Kidney epithelial cell (primary cell): ENCODE measurements at regions not wholly inside any gene's neighbourhood (a gene's known extent, or its start where the extent isn't known, plus 50 kb on each side); places are given as distances from the start of the nearest gene placed in this dataset.

ENCODE experiments used
- DNase-seq: peaks from one replicate; pipeline ENCODE4 v3.0.0-alpha.2; 2010; ENCODE audit warnings: low read depth
- H3K27me3 ChIP-seq: 2 replicates; pipeline ENCODE4 v1.6.0; 2011; ENCODE audit warnings: low read length; ENCODE audit not compliant: control insufficient read depth, insufficient read depth
- H3K36me3 ChIP-seq: 2 replicates; pipeline ENCODE4 v1.5.1; 2011; ENCODE audit warnings: low read length; ENCODE audit not compliant: control insufficient read depth, insufficient read depth
- H3K4me3 ChIP-seq: 2 replicates; pipeline ENCODE4 v1.5.1; 2011; ENCODE audit warnings: low read depth, mild to moderate bottlenecking, control low read depth, low read length
- TF ChIP-seq, protein P1 (sequence below): IDR thresholded peaks from 2 replicates; pipeline ENCODE4 v1.5.1; 2011; ENCODE audit warnings: mild to moderate bottlenecking, moderate library complexity, low read length, control low read depth, inconsistent platforms; ENCODE audit not compliant: insufficient read depth, poor library complexity, severe bottlenecking

DNA sequence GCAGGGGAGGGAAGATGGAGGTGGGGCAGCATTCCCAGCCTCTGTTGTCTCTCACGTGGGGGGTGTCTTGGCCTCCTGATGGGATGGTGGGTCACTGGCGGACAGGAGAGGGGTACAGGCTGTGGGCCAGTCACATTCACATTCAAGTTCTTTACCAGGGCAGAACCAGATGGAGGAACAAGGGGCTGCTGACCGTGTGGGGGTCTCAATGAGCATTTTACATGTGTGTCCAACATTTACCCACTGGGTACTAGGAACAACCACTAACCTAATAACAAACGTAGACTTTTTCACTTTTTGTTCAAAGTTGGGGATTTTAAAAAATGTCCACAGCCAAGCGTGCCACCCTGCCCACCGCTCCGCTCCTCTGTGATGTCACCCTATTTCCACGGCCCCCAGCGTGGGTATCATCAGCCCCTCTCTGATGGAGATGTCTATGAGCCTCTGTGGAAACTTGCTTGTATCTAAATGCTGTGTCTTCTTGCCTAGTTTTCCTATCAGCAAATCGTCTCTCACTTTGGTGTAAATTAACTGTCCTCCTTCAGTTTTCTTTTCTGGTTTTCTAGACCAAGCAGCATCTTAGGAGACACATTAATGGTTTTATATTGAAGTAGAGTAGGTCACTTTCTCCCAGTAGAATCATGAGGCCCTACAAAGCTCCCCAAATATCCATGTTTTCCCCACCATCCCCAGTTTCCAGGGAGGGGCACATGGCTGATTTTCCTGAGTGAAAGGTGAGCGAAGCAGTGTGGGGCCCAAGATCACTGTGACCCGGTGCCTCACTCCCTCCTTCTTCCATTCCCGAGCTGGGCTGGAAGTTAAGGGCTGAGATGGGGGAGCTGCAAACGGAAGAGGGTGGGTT is 936.7 kb downstream of the BRD1 start:
- H3K27me3 ChIP-seq, result no peaks in the 10 kb centered on the region
- no peak overlapping the region for H3K4me3 ChIP-seq
- DNase-seq, result no peak
- TF ChIP-seq, protein P1, sequence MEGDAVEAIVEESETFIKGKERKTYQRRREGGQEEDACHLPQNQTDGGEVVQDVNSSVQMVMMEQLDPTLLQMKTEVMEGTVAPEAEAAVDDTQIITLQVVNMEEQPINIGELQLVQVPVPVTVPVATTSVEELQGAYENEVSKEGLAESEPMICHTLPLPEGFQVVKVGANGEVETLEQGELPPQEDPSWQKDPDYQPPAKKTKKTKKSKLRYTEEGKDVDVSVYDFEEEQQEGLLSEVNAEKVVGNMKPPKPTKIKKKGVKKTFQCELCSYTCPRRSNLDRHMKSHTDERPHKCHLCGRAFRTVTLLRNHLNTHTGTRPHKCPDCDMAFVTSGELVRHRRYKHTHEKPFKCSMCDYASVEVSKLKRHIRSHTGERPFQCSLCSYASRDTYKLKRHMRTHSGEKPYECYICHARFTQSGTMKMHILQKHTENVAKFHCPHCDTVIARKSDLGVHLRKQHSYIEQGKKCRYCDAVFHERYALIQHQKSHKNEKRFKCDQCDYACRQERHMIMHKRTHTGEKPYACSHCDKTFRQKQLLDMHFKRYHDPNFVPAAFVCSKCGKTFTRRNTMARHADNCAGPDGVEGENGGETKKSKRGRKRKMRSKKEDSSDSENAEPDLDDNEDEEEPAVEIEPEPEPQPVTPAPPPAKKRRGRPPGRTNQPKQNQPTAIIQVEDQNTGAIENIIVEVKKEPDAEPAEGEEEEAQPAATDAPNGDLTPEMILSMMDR, result no peak
- H3K36me3 ChIP-seq, result no peaks in the 10 kb centered on the region

DNA sequence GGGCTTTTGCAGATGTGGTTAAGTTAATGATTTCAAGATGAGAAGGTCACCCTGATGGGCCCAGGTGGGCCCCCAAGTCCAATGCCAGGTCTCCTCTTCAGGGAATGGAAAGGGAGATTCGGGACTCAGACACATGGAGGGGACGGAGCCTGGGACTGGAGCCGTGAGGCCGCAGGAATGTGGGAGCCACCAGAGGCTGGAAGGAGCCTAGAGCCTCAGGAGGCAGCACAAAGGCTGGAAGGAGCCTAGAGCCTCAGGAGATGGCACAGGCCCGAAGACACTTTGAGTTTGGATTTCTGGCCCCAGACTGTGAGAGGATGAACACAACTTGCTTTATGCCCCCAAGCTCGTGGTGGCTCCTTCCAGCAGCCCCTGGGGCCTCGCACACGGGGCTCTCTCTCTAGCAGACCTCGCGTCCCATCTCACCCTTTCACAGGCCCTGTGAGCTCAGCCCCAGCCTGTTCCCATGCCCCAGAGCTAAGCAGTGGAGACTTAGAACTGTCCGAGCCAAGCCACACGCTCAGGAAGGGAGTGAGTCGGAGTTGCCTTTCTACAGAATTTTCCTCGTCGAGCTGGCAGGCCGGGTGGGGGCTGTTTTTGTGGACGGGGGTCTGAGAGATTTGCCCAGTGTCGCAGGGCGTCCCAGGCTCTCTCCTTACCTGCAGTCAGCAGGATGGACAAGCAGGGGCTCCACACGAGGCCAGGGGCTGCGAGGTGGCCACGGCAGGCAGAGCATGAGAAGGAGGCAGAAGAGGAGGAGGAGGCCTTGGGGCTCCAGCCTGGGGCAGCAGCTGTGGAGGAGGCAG is 937.6 kb downstream of the BRD1 start:
- no peak for DNase-seq
- H3K27me3 ChIP-seq, result no peaks in the 10 kb centered on the region
- H3K4me3 ChIP-seq, result no peak overlapping the region
- TF ChIP-seq, protein P1, result no peak
- no peaks in the 10 kb centered on the region for H3K36me3 ChIP-seq

DNA sequence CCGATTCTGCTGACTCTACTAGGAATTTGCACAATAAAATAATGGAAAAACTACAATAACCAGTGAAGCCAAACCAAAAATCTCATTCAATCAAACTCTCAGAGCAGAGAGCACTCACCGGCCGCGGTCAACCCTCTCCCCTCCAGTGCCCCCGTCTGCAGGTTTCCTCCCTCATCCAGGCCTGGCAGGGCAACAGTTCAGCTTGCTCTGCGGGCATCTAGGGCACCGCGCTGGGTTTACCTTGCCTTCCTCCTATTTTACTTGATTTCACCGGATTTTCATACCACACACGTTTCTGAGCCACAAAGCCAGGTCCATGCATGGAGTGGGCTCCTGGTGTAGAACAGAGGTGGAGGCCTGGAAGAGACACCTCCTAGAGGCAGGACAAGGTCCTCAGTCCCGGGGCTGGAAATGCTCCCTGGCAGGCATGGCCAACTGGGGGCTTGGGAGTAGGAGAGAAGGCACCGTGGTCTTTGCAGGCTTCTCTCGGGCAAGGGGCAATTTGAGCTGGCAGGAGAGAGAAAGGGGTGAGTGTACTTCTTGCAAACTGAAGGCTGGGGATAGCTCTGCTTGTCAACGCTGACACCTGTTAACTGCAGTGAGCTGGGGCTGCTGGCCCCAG is 938.4 kb downstream of the BRD1 start:
- no peaks in the 10 kb centered on the region for H3K36me3 ChIP-seq
- no peaks in the 10 kb centered on the region for H3K27me3 ChIP-seq
- no peak for DNase-seq
- H3K4me3 ChIP-seq, result no peak overlapping the region
- TF ChIP-seq, protein P1, result no peak

DNA sequence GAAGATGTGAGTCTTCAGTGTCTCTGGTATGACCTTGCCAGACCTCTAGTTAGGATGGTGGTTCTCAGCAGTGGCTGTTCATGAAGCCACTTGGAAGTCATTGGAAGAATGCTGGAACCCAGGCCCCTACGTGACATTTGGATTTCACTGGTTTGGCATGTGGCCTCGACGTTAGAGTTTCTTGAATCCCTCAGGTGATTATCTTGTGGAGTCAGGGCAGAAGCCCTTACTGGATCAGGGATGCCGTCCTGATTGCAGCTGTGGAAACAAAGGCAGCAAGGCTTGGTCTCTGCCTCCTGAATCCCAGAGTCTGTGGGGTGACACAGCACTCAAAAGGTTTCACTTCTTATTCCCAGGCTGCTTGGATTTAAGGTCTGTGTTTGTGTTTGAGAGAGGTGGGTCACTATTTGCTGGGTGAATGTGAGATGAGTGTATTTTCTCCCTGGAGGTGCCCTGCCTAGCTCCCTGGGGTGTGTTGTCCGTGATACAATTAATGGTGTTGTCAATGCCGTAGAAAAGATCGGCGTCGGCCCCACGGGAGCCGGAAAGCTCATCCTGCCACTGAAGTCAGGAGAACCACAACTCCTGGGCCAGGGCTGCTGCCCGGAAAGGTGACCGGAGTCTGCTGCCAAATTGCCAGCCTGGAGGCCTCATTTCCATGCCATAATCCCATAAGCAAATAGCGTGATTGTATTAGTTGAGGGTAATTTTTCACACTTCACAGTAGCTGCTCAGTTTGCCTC is 939.0 kb downstream of the BRD1 start:
- no peak for DNase-seq
- Histone ChIP-seq H3K4me3 (no peak overlapping the region), H3K36me3 (no peaks in the 10 kb centered on the region), H3K27me3 (no peaks in the 10 kb centered on the region)
- TF ChIP-seq, protein P1, result no peak

DNA sequence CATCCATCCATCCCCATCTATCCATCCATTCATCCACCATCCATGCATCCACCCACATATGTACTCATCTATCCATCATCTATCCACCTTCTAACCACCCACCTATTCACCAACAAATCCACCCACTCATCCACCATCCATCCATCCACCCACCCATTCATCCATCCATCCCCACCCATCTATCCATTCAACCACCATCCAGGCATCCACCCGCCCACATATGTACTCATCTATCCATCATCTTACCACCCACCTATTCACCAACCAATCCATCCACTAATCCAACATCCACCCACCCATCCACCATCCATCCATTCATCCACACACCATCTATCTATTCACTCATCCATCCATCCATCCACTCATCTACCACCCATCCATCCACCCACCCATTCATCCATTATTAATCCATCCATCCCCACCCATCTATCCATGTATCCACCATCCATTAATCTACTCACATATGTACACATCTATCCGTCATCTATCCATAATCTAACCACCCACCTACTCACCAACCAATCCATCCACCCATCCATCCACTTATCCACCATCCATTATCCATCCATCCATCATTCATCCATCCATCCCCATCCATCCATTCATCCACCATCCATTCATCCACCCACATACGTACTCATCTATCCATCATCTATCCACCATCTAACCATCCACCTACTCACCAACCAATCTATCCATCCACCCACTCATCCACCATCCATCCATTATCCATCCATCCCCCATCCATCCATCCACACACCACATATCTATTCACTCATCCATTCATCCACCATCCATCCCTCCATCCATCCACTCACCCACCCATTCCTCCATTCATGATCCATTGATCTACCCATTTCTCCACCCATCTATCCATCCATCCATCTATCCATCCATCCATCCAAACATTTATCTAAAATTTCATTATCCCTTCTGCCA is 940.0 kb downstream of the BRD1 start:
- no peaks in the 10 kb centered on the region for H3K36me3 ChIP-seq
- DNase-seq, result no peak
- TF ChIP-seq, protein P1, result no peak
- H3K27me3 ChIP-seq, result no peaks in the 10 kb centered on the region
- no peak overlapping the region for H3K4me3 ChIP-seq
